B cell (primary cell): ENCODE measurements at regions not wholly inside any gene's neighbourhood (a gene's known extent, or its start where the extent isn't known, plus 50 kb on each side); places are given as distances from the start of the nearest gene placed in this dataset.

ENCODE experiments used
- CTCF ChIP-seq: fragments of 200-600 bp; IDR thresholded peaks from one replicate; pipeline ENCODE4 v1.8.0; 2022; ENCODE audit warnings: antibody characterized with exemption, mild to moderate bottlenecking
- EZH2 ChIP-seq: IDR thresholded peaks from 2 replicates; pipeline ENCODE4 v1.6.1; 2012; ENCODE audit warnings: borderline replicate concordance, low read depth, mild to moderate bottlenecking, moderate library complexity, low read length; ENCODE audit not compliant: insufficient read depth, poor library complexity, severe bottlenecking

GRCh38 chr10:129309565-129309964 lies 157.5 kb upstream of the MGMT start:
- TF ChIP-seq CTCF (no peak), EZH2 (no peak)
